ENCODE measurements at regions not wholly inside any gene's neighbourhood (a gene's known extent, or its start where the extent isn't known, plus 50 kb on each side); places are given as distances from the start of the nearest gene placed in this dataset.

GRCh38 chr20:40607927-40608326, 81.1 kb downstream of the MAFB start:
- TF ChIP-seq POLR2A (IDR thresholded peaks at IDR 0.05; ENCODE audit: control extremely low read depth in 1 of 2, low read depth in 2 of 2, low read length in 2 of 2) = no peak
- TF ChIP-seq MAFK (IDR thresholded peaks at IDR 0.05; ENCODE audit: low read depth, low read length) = no peak
